Fibroblast of skin of scalp (primary cell): ENCODE measurements at regions not wholly inside any gene's neighbourhood (a gene's known extent, or its start where the extent isn't known, plus 50 kb on each side); places are given as distances from the start of the nearest gene placed in this dataset.
A peak's percentile ranks its signal among the peaks of the same experiment; 100 is the strongest.
"Not testable (repeated sequence)": the region's sequence is repeated elsewhere in the genome, so short reads cannot be mapped to it uniquely, and the experiment has no call there.

Experiments
- DNase-seq: peaks from one replicate; pipeline ENCODE4 v3.0.0-alpha.2; 2013

DNA sequence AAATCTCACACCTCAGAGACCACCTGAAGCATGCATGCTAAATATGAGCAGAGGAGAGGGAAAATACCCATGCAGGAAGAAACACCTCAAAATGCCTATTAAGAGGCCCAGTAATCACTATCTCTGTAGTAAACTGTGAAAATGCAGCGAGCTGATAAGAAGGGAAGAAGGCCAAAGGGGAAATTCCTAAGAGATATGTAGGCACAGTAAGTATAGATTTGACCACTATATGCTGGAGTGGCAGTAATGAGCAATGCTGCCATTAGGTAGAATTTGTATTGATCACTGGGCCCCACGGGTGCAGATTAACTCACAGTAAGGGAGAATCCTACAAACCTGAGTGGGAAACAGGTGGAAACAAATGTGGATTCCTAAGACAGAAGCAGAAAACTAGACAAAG is 1813.1 kb upstream of the RAG2 start:
- DNase-seq = no peak

DNA sequence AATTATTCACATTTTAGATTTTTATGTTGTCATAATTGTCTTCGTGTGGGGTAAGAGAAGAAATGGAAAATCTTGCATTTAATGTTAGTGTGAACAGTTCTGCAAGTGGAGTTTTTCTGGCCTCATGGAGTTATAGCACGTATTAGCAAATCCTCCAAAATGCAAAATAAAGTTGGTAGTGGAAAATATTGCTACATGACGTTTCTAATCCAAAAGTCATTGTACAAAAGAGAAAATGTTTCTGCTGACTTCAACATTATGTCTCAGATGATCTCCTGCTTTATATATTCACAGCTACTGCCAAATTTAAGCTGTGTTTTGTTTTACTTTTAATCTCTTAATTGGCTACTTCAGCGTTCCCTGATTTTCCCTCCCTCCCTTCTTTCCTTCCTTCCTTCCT is 1804.0 kb upstream of the RAG2 start:
- DNase-seq = no peak

DNA sequence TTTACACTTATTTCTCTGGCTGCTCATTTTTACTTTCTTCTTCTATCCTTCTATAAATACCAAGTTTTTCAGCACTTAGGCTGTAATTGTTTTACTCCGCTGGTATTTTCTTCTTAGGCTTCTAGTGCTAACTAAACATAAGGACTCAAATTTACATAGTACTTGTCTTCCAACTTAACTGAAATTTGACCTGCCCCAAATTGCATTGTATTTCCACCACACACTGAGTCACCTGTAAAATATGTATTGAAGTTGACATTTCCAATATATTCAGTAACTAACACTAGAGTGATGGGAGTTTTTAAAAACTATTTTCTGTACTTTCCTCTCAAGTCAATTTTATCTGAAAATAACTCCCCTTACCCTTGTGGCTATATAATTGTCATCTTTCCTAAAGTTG is 1794.1 kb upstream of the RAG2 start:
- DNase-seq = peak; percentile 1

DNA sequence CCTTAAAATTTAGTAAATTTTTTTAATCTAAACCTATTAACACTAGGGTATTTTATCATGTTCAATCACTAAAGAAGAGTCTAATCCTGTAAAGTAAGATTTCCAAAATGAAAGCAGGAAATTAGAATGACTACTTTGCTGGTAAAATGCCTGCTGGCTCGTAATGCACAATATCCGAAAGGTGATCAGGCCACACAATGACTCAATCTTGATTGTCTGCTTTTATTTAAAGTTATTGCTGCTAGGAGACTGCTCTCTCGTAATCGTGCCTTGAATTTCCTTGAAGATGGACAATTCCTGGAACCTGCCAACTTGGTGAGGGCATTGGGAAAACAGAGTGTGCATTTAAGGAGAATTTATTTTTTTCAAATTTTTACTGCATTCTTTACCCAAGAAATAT is 1786.5 kb upstream of the RAG2 start:
- DNase-seq = no peak

DNA sequence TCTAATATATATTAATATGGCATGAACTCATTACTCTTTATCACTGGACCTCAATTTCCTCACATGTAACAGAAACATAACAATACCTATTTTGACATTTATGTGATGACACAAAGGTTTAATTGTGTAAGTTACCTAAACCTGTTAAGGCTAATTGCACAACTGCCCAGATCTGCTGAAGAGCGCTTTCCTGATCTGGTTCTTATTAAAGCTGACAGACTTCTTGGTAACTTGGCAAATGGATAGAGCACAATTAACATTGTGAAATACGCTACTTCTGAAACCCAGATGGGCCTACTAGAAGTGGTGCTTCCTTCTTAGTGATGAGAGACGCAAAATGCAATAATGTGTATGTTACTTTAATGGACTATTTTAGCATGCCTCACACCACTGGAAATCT is 1767.2 kb upstream of the RAG2 start:
- no peak for DNase-seq

DNA sequence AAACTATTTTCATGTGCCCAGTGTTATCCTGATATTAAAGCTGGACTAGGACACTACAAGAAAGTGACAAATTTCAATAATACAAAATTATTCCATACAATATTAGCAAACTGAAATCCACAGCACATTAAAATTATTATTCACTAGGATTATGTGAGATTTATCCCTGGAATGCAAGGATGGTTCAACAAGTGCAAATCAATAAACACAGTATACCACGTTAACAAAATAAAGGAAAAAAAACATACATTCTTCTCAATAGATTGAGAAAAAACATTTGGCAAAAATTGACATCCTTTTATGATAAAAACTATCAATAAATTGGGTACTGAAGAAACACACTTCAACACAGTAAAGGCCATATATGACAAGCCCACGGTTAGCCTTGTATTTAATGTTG is 1758.2 kb upstream of the RAG2 start:
- DNase-seq = no peak

DNA sequence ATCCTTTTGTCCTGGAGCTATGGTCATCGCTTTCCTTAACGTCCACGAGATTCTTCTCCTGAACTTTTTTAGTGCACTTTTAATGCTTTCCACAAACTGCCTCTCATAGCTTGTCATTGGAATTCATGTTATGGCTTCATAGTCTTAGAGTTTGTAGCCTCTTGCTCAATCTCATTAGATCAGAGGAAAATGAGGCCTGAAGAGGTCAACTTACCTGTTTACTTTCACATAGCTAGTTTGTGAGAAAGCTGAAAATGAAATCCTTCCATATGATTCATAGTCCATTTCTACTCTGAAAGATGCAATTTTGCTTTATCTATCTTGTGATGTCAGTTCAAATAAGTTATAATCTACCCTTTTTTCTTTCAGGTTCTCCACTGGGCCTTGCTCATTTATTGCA is 1747.2 kb upstream of the RAG2 start:
- no peak for DNase-seq

DNA sequence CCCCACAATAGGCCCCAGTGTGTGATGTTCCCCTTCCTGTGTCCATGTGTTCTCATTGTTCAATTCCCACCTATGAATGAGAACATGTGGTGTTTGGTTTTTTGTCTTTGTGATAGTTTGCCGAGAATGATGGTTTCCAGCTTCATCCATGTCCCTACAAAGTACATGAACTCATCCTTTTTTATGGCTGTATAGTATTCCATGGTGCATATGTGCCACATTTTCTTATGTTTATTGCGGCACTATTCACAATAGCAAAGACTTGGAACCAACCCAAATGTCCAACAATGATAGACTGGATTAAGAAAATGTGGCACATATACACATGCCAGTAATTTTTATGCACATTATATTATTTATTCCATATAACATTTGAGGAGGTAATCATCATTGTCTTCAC is 1743.6 kb upstream of the RAG2 start:
- not testable (repeated sequence) for DNase-seq

DNA sequence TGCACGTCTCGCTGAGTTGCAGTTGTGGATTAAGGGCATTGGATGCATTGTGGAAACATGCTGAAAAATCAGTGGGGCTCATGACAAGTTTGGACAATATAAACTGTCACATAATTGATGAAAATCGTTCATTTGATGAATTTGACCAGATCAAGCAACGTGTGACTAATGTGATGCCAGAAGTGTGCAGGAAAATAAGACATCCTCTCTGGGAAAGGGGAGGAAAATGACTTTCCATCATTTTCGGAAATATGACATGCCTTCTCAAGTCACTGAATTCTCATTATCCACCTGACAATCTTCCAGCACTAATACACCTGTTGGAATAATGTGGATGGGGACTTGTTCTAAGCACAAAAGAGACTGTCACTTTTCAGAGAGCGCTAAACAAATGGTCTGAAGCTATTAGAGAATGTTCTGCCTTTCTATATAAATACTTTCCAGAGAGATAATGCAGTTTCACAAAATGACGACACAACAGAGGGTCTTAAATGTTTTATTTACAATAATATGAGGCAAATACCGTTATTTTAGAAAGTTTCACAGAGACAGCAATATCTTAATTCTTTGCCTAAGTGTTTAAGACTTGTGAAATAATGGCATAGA is 1741.9 kb upstream of the RAG2 start:
- DNase-seq = no peak

DNA sequence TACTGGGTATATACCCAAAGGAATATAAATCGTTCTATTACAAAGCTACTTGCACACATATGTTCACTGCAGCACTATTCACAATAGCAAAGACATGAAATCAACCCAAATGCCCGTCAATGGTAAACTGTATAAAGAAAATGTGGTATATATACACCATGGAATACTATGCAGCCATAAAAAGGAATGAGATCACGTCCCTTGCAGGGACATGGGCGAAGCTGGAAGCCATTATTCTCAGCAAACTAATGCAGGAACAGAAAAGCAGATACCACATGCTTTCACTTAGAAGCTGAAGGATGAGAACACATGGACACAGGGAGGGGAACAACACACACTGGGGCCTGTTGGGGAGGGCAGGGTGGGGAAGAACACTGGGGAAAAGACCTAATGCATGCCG is 1740.0 kb upstream of the RAG2 start:
- DNase-seq = not testable (repeated sequence)

DNA sequence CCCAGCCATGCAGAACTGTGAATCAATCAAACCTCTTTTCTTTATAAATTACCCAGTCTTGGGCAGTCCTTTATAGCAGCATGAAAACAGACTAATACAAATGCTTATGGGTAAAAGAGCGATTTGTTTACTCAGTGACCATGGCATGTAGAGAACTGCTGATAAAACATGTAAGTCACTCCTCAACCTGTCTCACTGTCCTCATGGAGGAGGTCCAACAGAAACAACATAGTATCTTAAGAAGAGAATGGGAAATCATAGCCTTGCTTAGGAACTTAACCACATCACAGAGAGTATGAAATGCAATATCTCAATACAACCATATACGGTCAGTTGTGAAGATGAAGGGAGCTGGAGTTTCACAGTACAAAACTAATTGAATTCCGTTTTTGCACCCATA is 1734.0 kb upstream of the RAG2 start:
- no peak for DNase-seq

DNA sequence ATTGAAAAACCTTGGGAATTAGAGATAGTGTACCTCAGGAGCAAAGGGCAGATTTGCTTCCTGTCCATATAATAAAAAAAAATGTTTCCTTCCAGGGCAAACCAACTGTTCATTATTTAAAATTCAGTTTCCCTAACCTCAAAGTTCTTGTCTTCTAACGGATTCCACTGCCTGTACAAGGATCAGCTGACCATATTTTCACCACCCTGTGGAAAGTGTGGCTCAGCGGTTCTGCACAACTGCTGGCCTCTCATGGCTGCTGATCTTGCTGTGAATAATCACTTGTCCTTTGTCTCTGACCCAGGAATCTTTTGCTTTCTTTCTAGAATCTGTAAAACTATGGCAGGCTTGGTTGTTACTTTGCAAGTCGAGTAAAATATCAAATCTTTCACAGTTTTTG is 1732.5 kb upstream of the RAG2 start:
- DNase-seq = no peak

DNA sequence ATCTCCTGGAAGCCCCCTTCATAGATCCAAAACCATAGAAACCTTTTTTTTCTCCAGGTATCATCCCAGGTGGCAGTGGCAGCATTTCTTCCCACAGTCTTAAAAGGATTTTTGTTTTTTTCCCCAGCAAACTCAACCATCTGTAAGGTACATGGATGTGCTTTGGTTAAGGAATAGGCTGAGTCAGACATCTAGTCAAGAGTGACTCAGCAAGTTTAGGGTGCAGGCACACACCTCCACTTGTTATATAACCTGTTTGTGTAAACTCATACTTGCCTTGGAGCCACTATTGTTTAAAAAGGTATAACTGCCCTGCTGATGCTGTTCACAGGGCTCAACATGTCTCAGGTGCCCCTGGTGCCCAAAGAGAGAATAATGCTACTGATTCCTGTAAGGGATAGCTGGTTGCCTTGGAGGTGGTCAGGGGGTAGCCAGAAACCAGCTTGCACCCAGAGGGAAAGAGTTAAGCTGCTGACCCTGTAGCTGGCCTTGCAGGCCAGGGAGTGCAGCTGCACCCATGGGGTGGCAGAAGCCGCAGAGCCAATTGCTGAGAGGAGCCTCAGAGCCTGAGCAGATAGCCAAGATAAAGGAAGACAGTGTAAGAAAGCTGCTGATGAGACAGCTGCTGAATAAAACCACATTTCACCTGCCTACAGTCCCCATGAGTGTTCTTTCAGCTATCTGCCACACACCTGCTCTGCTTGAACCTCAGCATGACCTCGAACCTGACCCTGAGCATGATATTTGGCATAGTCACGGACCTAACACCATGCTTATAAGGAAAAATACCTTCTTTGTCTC is 1726.1 kb upstream of the RAG2 start:
- no peak for DNase-seq

DNA sequence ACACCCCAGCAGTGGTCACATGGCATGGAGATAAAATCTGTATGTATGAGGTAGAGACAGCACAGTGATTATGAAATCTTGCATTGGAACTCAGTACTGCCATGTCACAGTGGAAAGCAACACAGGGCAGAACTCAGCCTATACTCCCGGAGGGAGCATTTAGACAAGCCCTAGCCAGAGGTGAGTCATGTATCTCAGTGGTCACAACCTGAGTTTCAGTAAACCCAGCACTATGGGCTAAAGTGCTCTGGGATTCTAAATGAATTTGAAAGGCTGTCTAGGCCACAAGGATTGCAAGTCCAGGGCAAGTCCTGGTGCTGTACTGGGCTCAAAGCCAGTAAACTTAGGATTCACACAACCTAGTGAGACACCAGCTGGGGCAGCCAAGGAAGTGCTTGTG is 1717.1 kb upstream of the RAG2 start:
- DNase-seq = no peak

DNA sequence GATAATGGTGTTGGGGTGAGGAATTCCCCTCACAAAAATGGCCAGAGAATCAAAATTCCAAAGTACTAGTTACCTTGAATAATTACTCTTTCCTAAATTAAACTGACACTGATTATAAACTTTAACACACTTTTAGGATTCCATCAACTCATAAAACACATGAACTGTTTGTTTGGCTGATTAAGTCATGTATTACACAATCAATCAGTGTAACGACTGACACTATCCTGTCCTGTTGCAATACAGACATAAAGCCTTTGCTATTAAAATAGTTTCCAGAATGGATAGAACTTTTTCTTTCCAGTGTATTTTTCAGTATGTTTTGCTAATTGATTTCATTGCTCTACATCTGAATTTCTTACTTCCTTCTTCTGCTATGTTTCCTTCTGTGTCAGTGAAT is 1709.4 kb upstream of the RAG2 start:
- DNase-seq = no peak

DNA sequence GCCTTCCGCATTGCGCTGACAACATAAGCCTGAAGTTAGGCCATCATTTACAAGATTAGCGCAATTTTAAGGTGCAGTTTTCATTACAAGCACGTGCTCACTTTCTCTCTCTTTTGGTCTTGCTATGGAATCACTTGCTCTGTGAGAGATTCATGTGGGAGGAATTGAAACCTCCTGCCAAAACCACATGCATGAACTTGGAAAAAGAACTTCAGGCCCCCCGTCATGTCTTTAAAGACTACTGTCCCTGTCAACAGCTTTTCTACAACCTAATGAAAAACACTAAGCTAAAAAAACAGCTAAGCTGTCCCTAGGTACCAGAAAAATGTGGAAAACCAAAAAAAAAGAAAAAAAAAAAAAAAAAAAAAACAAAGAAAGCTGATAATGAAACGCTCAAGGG is 1707.6 kb upstream of the RAG2 start:
- peak; percentile 82 for DNase-seq

DNA sequence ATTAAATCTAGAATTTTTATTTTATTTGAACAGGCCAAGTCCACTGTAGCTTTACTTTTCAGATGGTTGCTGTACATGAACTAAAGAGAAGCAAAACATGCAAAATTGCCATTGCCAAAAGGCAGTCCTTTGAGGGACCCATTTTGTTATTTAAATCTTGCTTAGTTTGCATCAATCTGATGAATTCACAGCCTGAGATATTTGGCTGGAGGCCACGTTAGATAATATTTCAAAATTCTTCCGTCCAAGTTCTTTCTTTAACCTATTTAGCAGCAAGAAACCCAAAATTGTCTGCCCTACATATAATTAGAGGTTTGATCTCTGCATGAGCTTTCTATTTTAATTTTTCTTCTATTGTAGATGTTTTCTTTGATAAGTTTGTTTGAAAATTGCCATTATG is 1706.9 kb upstream of the RAG2 start:
- no peak for DNase-seq

DNA sequence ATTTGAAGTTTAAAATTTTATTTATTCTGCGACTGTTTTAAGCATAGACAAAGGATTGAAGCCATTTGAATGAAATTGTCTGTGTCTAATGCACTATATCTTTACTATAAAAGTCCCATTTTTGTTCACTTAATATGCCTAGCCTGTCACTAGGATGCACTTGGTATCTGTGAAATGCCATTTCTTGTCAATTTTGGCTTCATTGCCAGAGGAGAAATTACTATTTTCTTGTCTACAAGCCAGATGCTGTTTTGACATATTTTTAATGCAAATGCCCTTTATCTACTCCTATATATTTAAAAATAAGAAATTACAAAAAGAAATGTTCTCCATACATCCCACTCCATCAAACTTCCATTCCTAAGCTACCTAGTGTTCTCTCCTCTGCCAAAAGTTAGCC is 1704.5 kb upstream of the RAG2 start:
- no peak for DNase-seq

DNA sequence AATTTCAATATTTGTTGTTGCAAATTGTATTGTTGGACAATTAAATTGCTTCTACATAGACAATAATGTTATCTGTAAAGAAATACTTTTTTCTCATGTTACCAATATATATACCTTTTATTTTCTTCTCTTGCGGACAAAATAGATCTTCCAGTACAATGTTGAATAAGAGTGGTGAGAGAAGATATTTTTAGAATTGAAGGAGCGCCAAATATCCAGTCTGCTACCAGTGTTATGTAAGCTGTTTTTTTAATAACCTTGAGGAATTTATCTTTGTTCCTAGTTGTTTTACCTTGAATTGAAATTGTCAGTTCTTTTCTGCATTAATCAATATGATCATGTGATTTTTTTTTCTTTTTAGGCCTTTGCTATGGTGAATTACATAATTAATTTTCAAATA is 1702.5 kb upstream of the RAG2 start:
- no peak for DNase-seq

DNA sequence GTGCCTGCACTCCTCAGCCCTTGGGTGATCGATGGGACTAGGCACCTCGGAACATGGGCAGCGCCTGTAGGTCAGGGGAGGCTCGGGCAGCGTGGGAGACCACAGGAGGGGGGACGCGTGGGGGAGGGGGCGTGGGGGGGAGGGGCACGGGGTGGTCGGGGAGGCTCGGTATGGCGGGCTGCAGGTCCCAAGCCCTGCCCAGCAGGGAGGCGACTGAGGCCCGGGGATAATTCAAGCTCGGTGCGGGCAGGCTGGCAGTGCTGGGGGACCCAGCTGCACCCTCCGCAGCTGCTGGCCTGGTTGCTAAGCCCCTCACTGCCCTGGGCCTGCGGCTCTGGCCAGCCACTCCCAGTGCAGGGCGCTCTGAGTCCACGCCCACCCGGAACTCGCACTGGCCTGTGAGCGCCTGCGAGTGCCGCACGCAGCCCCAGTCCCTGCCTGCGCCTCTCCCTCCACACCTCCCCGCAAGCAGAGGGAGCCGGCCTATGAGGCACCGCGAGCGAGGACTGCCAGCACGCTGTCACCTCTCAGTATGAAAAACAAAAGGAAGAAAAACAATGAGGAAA is 1698.3 kb upstream of the RAG2 start:
- no peak for DNase-seq

DNA sequence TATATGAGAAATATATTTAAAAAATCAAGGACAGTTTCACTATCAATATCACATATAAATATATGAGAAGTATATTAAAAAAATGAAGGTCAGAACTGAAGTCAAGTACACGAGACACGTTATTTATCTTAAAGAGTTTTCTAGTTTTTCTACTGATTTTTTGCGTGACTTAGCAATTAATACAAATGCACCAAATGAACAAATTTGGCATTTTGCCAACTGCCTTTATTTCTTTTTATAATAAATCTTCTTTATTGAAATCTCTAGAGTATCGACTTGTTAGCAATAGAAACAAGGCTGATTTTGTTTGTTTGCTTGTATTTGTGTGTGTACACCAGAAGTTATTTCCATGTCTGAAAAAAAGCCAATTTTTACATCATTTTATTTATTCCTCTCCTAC is 1684.7 kb upstream of the RAG2 start:
- DNase-seq = no peak

DNA sequence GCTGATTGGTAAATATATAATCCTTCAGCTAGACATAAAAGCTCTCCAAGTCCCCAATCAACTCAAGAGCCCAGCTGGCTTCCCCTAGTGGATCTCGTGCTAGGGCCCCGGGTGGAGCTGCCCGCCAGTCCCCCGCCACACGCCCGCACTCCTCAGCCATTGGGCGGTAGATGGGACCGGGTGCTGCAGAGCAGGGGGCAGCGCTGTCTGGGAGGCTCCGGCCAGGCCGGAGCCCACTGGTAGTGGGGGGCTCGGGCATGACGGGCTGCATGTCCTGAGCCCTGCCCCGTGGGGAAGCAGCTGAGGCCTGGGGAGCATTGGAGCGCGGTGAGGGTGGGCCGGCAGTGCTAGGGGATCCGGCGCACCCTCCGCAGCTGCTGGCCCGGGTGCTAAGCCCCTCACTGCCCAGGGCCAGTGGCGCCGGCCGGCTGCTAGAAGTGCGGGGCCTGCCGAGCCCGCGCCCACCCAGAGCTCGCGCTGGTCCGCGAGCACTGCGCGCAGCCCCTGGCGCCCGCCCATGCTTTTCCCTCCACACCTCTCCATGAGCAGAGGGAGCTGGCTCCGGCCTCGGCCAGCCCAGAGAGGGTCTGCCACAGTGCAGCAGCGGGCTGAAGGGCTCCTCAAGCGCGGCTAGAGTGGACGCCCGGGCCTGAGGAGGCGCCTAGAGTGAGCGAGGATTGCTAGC is 1680.6 kb upstream of the RAG2 start:
- no peak for DNase-seq

DNA sequence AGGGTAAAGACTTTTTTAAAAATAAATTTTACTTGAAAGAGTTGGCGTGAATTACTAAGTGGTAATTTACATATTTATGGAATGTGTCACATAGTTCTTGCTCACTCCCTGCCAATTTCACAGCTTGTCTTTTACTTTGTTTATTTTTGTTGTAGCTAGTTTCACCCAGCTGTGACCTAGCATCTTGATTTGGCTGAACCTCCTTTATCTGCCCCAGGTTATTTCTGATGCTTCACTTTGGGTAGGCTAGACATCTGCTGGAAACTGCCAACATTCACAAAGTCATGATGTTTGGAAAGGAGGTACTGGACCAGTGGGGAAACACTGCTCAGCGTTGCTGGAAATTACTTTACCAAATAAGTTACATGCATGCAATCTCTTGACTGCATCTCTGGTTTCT is 1676.0 kb upstream of the RAG2 start:
- peak; percentile 38 for DNase-seq

DNA sequence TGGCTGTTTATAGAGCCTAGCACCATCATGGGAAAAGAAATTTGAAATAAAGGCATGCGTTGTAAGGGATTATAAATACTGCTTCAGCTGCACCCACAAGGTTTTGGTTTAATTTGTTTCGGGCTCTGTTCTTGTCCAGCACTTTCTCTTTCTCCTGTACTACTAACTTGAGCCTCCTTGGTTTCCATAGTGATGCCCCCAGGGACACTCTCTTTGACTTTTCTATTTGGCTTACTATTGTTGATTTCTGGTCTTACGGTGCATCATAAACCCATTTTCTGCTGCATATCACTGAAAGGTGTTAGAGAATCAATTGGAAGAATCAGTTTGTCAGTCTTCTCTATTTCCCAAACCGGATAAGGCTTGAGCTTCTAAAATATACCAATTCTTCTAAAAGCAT is 1674.3 kb upstream of the RAG2 start:
- no peak for DNase-seq
